Panc1 (cell line): ENCODE measurements at regions not wholly inside any gene's neighbourhood (a gene's known extent, or its start where the extent isn't known, plus 50 kb on each side); places are given as distances from the start of the nearest gene placed in this dataset.

Source experiments
- ATAC-seq: fragments of 200-7000 bp; cut with Tn5 transposase; 2 replicates; pipeline ENCODE4 v1.9.1; 2020; ENCODE audit warnings: mild to moderate bottlenecking, moderate library complexity
- BruUV-seq: library from RNA; stranded (reverse); fragments of 400-500 nt; replicated peaks from 2 replicates; lab custom pipeline; 2021; lab: Mats Ljungman, UMichigan
- CTCF ChIA-PET: fragments of 300-600 bp; sonication (Branson Sonifier 250); formaldehyde crosslinking; loops from one replicate; lab custom pipeline; 2022; ENCODE audit warnings: antibody characterized with exemption; lab: Charles Lee
- POLR2A ChIA-PET: fragments of 300-600 bp; sonication (Branson Sonifier 250); formaldehyde crosslinking; loops from one replicate; lab custom pipeline; 2022; ENCODE audit warnings: antibody characterized with exemption; lab: Charles Lee
- DNase-seq: peaks from one replicate; pipeline ENCODE4 v3.0.0-alpha.2; 2010; ENCODE audit warnings: low read depth, low spot score
- H3K27ac ChIP-seq: 2 replicates; pipeline ENCODE4 v1.5.1; 2011; ENCODE audit warnings: mild to moderate bottlenecking, low read length, inconsistent platforms
- H3K27me3 ChIP-seq: fragments of 200-500 bp; sonication (Bioruptor generic); 2 replicates; pipeline ENCODE4 v1.6.0; 2014; ENCODE audit warnings: low read length, inconsistent platforms; ENCODE audit not compliant: control insufficient read depth, insufficient read depth
- H3K36me3 ChIP-seq: fragments of 200-500 bp; sonication (Bioruptor generic); 2 replicates; pipeline ENCODE4 v1.5.1; 2014; ENCODE audit warnings: inconsistent platforms, mild to moderate bottlenecking, low read length, moderate library complexity; ENCODE audit not compliant: control insufficient read depth, insufficient read depth
- H3K4me1 ChIP-seq: 2 replicates; pipeline ENCODE4 v1.5.1; 2011; ENCODE audit warnings: inconsistent platforms, mild to moderate bottlenecking, low read length, moderate library complexity; ENCODE audit not compliant: control insufficient read depth, insufficient read depth
- H3K4me3 ChIP-seq, 2 experiments: 2 replicates each; pipeline ENCODE4 v1.5.1; 2011 to 2012; ENCODE audit warnings: low read depth in 2 of 2, low read length in 2 of 2, mild to moderate bottlenecking in 2 of 2, inconsistent platforms in 1 of 2, moderate library complexity in 1 of 2
- H3K9me3 ChIP-seq: fragments of 200-500 bp; sonication (Bioruptor generic); 2 replicates; pipeline ENCODE4 v1.5.1; 2014; ENCODE audit warnings: low read depth, mild to moderate bottlenecking, inconsistent platforms, low read length, moderate library complexity; ENCODE audit not compliant: control insufficient read depth, insufficient read depth
- POLR2AphosphoS5 ChIP-seq: IDR thresholded peaks from 2 replicates; pipeline ENCODE4 v1.6.1; 2012; ENCODE audit warnings: mild to moderate bottlenecking, low read depth, low read length, moderate library complexity
- SIN3A ChIP-seq: IDR thresholded peaks from 2 replicates; pipeline ENCODE4 v1.6.1; 2012; ENCODE audit warnings: low read depth, mild to moderate bottlenecking, low read length, moderate library complexity, borderline replicate concordance; ENCODE audit not compliant: insufficient read depth
- TCF7L2 ChIP-seq: IDR thresholded peaks from 2 replicates; pipeline ENCODE4 v1.6.1; 2011; ENCODE audit warnings: mild to moderate bottlenecking, low read depth, low read length, inconsistent platforms
- in situ Hi-C: cut with HindIII; loops from 2 replicates; pipeline ENCODE4 v1.10.0; 2016; ENCODE audit warnings: low sequenced_read_pairs, low pct_unique_long_range_greater_than_20kb
- intact Hi-C: fragments of 100-400 bp; cut with micrococcal nuclease; formaldehyde crosslinking; loops from one replicate; pipeline ENCODE4 v1.10.0; 2022; ENCODE audit not compliant: unreplicated experiment
- TF ChIP-seq, protein P1 (sequence below): fragments of 450-650 bp; IDR thresholded peaks from 2 replicates; pipeline ENCODE4 v1.5.1; 2017; ENCODE audit warnings: mild to moderate bottlenecking
- TF ChIP-seq, protein P2 (sequence below), 2 experiments: IDR thresholded peaks; 2 replicates each; pipeline ENCODE4 v1.6.1; 2011 to 2012; ENCODE audit warnings: low read depth in 2 of 2, control low read depth in 1 of 2, low read length in 1 of 2, mild to moderate bottlenecking in 1 of 2, moderate library complexity in 1 of 2; ENCODE audit not compliant: insufficient read depth in 1 of 2

DNA sequence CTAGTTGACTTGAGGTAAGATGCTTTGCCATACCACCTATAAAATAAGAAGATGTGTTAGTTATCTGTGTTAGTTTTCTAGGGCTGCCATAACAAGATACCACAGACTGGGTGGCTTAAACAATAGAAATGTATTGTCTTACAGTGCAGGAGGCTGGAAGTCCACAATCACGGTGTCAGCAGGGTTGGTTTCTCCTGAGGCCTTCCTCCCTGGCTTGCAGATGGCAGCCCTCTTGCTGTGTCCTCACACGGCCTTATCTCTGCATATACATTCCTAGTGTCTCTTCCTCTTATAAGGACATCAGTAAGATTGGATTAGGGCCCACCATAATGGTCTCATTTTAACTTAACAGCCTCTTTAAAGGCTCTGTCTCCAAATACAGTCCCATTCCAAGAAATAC is 192.1 kb downstream of the GATA3 start:
- TF ChIP-seq TCF7L2 (no peak), POLR2AphosphoS5 (no peak)
- TF ChIP-seq, protein P1, sequence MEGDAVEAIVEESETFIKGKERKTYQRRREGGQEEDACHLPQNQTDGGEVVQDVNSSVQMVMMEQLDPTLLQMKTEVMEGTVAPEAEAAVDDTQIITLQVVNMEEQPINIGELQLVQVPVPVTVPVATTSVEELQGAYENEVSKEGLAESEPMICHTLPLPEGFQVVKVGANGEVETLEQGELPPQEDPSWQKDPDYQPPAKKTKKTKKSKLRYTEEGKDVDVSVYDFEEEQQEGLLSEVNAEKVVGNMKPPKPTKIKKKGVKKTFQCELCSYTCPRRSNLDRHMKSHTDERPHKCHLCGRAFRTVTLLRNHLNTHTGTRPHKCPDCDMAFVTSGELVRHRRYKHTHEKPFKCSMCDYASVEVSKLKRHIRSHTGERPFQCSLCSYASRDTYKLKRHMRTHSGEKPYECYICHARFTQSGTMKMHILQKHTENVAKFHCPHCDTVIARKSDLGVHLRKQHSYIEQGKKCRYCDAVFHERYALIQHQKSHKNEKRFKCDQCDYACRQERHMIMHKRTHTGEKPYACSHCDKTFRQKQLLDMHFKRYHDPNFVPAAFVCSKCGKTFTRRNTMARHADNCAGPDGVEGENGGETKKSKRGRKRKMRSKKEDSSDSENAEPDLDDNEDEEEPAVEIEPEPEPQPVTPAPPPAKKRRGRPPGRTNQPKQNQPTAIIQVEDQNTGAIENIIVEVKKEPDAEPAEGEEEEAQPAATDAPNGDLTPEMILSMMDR = no peak
- TF ChIP-seq, protein P2, sequence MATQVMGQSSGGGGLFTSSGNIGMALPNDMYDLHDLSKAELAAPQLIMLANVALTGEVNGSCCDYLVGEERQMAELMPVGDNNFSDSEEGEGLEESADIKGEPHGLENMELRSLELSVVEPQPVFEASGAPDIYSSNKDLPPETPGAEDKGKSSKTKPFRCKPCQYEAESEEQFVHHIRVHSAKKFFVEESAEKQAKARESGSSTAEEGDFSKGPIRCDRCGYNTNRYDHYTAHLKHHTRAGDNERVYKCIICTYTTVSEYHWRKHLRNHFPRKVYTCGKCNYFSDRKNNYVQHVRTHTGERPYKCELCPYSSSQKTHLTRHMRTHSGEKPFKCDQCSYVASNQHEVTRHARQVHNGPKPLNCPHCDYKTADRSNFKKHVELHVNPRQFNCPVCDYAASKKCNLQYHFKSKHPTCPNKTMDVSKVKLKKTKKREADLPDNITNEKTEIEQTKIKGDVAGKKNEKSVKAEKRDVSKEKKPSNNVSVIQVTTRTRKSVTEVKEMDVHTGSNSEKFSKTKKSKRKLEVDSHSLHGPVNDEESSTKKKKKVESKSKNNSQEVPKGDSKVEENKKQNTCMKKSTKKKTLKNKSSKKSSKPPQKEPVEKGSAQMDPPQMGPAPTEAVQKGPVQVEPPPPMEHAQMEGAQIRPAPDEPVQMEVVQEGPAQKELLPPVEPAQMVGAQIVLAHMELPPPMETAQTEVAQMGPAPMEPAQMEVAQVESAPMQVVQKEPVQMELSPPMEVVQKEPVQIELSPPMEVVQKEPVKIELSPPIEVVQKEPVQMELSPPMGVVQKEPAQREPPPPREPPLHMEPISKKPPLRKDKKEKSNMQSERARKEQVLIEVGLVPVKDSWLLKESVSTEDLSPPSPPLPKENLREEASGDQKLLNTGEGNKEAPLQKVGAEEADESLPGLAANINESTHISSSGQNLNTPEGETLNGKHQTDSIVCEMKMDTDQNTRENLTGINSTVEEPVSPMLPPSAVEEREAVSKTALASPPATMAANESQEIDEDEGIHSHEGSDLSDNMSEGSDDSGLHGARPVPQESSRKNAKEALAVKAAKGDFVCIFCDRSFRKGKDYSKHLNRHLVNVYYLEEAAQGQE (IDR thresholded peaks at IDR 0.05; ENCODE audit: insufficient read depth in 1 of 2, low read depth in 2 of 2, low read length in 1 of 2) = no peak
- DNase-seq = no peak
- no peak for ATAC-seq

DNA sequence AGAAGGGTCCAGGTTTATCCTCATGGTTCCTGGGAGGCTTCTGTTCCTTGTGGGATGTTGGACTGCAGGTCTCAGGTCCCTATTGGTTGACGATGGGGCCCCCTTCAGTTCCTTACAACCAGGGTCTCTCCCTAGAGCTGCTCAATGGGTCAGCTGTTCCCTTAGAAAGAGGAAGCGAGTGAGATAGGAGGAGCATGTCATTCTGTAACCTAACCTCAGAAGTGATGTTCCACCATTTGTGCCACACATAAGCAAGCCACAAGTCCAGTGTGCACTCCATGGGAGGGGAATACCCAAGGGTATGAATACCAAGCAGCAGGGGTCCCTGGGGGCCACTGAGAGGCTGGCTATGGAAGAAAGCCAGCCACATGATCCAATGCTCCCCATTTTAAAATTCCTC is 192.7 kb downstream of the GATA3 start:
- in situ Hi-C loops (no loop called here), intact Hi-C loops (no loop called here)
- no peaks in the 10 kb centered on the region for H3K9me3 ChIP-seq
- ATAC-seq = no peak
- H3K36me3 ChIP-seq = no peaks in the 10 kb centered on the region
- TF ChIP-seq, protein P1 = no peak
- TF ChIP-seq TCF7L2 (no peak), POLR2AphosphoS5 (no peak), SIN3A (no peak)
- TF ChIP-seq, protein P2 (IDR thresholded peaks at IDR 0.05; ENCODE audit: insufficient read depth in 1 of 2, low read depth in 2 of 2, low read length in 1 of 2) = no peak
- DNase-seq = no peak
- H3K4me3 ChIP-seq = no peak overlapping the region
- no TSS peak for BruUV-seq
- H3K27ac ChIP-seq = no peak overlapping the region
- CTCF ChIA-PET = no interaction called here
- H3K27me3 ChIP-seq = no peaks in the 10 kb centered on the region
- H3K4me1 ChIP-seq = no peaks in the 10 kb centered on the region
- POLR2A ChIA-PET = no interaction called here

More for the DNA sequence above, 192.1 kb downstream of the GATA3 start:
- Histone ChIP-seq H3K27me3 (no peaks in the 10 kb centered on the region), H3K4me1 (no peaks in the 10 kb centered on the region), H3K9me3 (no peaks in the 10 kb centered on the region), H3K36me3 (no peaks in the 10 kb centered on the region), H3K27ac (no peak overlapping the region), H3K4me3 (no peak overlapping the region)
- ChIA-PET CTCF (no interaction called here), POLR2A (no interaction called here)
- BruUV-seq = no TSS peak
- intact Hi-C loops = no loop called here
- in situ Hi-C loops = no loop called here
